Posterior cingulate gyrus (tissue), 11 donors: ENCODE measurements at regions not wholly inside any gene's neighbourhood (a gene's known extent, or its start where the extent isn't known, plus 50 kb on each side); places are given as distances from the start of the nearest gene placed in this dataset.
A peak's percentile ranks its signal among the peaks of the same experiment; 100 is the strongest.
"Not testable (repeated sequence)": the region's sequence is repeated elsewhere in the genome, so short reads cannot be mapped to it uniquely, and the experiment has no call there.

Experiments used
- DNase-seq, 10 donors: peaks; one replicate each; pipeline versions ENCODE4 v3.0.0 to v3.0.0-alpha.2; 2020 to 2021; ENCODE audit warnings: mixed read lengths in 3 of 10
- intact Hi-C: fragments of 100-400 bp; cut with DNase I; formaldehyde crosslinking; loops from one replicate; pipeline ENCODE4 v1.15.1; 2023

DNA sequence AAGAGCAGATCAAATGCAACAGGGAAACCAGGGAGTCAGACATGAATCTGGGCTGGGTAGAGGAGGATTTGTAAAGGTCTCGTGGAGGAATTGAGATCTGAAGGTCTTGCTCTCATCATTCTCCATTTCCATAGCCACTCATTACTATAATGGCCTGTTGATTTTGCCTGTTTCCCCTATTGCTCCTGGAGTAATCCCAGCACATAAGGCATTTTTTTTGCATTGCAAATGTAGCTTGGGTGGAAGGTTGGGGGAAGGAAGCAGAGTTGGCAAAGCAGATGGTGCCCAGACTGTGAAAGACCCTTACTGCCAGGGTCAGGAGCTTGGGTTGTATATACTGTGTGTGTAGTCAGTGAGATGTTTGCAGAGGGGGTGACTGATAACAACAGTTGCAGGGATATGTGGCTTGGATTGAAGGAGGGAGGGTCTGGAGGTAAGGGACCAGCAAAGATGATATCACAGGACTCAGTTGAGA, 116.0 kb downstream of the TTC6 start:
- DNase-seq: no peak
- intact Hi-C loops: no loop called here

DNA sequence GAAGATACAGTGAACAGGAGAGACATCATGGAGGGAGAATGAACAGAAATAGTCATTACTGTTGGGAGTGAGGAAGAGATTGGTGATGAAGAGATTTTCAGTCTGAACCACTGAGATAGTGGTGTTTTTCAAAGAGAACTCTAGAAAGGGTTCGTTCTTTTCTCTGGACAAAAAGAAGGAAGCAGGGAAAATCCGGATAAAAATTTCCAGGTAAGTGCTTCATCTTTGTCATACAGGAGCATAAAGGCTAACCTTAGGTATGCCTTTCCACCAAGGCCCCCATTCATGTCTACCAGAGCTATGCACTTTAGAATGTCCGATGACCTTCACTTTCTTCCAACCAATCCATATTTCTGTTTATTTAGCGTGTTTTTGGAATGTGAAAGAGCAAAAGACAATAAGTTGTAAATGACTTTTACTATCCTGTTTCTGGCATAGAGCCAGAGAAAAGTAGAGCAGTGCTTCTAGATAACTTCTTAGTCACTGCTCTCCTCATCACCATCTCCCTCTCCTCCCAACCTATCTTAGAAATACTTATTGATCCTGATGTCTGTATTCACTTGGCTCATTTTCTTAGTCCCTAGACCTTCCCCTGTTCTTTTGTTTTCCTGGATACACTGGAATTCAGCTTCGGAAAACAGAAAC, 116.5 kb downstream of the TTC6 start:
- no peak for DNase-seq
- intact Hi-C loops: no loop called here

DNA sequence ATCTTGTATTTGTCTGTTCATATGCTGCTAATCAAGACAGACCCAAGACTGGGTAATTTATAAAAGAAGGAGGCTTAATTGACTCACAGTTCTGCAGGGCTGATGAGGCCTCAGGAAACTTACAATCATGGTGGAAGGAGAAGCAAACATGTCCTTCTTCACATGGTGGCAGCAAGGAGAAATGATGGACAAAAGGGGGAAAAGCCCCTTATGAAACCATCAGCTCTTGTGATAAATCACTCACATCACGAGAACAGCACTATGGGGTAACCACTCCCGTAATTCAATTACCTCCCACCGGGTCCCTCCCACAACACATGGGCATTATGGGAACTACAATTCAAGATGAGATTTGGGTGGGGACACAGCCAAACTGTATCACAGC, 117.0 kb downstream of the TTC6 start:
- DNase-seq, intact Hi-C loops: not testable (repeated sequence)

DNA sequence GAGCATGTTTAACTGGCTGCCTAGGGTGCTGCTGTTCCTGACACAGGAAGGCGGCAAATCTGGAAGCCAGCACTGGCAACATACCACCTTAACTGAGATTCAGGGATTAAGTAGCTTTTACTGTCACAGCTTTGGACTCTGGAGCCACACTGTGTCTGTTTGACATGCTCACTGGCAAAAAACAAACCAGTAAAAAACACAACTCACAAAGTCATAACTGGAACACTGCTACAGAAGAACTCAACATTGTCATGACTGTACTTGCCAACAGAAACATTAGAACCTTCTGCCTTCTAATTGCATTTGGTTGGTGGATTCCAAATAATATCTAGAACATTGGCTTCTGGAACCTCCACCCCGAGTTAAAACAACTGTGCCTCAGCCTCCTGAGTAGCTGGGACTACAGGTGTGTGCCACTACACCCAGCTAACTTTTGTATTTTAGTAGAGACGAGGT, 117.6 kb downstream of the TTC6 start:
- intact Hi-C loops: no loop called here
- DNase-seq: no peak

DNA sequence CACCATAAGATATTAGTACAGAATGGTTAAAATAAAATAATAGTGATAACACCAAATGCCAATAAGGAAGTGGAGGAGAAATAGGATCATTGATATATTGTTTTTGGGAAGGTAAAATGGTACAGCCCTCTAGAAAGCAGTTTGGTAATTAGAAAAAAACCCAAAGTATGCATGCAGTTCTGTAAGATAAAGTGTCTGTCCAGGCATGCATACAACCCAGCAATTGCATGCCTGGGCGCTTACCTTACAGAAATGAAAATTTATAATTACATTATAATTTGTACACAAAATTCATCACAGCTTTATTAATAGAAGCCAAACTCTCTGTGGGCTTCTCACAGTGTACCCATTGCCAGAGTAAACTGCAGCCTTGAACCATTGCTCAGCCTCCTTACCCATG, 124.7 kb downstream of the TTC6 start:
- no peak for DNase-seq
- intact Hi-C loops: no loop called here

DNA sequence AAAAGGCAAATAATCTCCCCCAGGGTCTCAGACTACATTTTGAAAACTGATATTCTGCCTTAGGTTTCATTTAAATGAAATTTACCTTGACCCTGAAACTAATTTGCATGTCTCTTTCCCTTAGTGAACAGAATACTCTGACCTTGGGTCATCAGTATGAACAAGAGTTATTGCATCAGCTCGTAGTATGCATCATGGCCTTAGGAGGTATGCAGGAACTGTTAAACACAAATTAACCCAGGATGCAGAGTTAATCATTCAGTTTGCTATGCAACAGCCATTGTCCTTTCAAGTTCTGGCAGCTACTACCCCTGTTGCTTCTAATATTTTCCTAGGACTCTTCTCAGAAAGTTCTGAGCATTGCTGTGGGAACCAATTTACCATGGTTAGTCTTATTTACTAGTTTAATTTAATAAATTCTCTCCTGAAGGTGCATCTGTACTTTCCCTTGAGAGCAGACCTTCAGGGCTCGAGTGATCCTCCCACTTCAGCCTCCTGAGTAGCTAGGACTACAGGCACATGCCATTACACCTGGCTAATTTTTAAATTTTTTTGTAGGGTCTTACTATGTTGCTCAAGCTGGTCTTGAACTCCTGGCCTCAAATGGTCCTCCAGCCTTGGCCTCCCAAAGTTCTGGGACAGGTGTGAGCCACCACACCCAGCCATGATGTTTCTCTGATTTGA, 126.7 kb downstream of the TTC6 start:
- DNase-seq: no peak
- intact Hi-C loops: no loop called here

DNA sequence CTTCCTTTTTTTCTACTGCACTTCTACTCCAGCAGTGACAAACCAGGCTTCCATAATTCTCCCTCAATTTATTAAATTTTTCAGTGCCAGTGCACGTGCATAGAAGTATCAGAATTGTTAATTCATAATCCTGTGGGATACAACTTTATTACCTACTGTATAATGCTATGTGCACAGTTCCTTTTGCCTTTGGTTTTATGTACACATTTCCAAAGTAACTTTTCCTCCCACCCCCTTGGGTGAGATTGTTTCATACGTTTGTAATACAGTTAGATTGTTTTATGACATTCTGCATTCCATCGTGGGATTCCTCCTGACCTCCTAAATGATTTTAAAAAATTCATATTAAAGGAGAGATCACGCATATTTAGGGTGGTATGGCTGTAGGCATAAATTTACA, 128.1 kb downstream of the TTC6 start:
- intact Hi-C loops: no loop called here
- no peak for DNase-seq

GRCh38 chr14:37726708-37727107, 131.3 kb downstream of the TTC6 start:
- intact Hi-C loops: no loop called here
- DNase-seq: no peak

- peak in 1 of 10 donors; percentile 50 for DNase-seq
- intact Hi-C loops: no loop called here
These were observed 133.8 kb downstream of the TTC6 start for GRCh38 chr14:37729218-37729617.

GRCh38 chr14:37731094-37731493, 135.7 kb downstream of the TTC6 start:
- DNase-seq: no peak
- intact Hi-C loops: no loop called here

GRCh38 chr14:37745657-37746056, 150.2 kb downstream of the TTC6 start:
- no peak for DNase-seq
- intact Hi-C loops: no loop called here

- peak in 1 of 10 donors; percentile 64 for DNase-seq
- intact Hi-C loops: no loop called here
These were observed 150.9 kb downstream of the TTC6 start for GRCh38 chr14:37746140-37746832.

GRCh38 chr14:37753459-37753858, 158.0 kb downstream of the TTC6 start:
- intact Hi-C loops: no loop called here
- peak in 2 of 10 donors; percentile 57 to 72 for DNase-seq

GRCh38 chr14:37760275-37760674, 164.8 kb downstream of the TTC6 start:
- intact Hi-C loops: not testable (repeated sequence)
- DNase-seq: peak in 1 of 10 donors; percentile 67

- intact Hi-C loops: no loop called here
- no peak for DNase-seq
These were observed 167.8 kb downstream of the TTC6 start for GRCh38 chr14:37763266-37763665.

- intact Hi-C loops: not testable (repeated sequence)
- peak in 2 of 10 donors; percentile 25 to 75 for DNase-seq
These were observed 176.9 kb downstream of the TTC6 start for GRCh38 chr14:37772283-37772682.

DNA sequence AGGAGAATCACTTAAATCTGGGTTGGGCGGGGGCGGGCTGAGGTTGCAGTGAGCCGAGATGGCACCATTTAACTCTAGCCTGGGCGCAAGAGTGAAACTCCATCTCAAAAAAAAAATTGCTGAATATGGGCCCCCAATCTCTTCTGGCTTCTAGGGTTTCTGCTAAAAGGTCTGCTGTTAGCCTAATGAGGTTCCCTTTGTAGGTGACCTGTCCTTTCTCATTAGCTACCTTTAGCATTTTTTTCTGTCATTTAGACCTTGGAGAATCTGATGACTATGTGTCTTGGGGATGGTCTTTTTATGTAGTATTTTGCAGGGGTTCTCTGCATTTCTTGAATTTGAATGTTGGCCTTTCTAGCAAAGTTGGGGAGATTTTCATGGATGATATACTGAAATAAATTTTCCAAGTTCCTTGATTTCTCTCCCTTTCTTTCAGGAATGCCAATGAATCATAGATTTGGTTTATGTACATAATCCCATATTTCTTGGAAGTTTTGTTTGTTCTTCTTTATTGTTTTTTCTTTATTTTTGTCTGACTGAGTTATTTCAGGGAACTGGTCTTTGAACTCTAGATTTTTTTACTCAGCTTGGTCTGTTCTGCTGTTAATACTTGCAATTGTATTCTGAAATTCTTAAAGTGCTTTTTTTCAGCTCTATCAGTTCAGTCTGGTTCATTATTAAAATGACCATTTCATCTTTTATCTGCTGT, 181.5 kb downstream of the TTC6 start:
- intact Hi-C loops: no loop called here
- DNase-seq: no peak

DNA sequence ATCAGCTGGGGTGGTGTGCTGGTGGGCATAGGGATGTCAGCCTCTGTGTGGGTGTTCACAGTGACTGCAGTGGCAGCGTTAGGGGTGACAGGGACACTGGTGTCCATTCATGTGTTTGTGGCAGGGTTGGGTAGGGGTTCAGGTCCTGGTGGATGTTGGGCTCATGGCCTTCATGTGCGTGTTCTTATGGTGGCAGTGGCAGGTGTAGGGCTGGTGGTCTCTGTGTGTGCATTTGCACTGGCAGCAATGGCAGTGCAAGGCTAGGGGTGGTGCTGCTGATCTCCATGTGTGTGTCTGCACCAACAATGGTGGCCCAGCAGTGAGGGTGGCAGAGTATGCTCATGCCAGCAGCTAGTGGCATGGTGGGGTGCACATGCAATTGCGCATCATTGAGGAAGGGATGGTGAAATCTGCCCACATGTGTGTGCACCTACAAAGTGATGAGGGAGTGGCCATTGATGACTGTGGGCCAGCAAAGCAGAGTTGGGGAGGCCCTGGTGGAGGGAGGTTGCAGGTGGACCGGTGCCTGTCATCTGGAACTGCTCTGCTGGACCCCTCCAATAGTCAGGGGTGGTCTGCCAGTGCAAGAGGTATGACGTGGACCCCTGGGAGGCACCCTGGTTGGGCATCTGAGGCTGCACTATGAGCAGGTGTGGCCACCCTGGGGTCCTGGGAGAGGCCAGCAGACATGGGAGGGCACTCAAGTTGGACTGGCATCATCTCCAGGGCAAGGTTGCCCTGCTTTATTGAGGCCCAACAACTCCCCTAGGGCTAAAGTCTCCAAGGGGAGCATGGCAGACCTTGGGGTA, 182.9 kb downstream of the TTC6 start:
- intact Hi-C loops: no loop called here
- peak in 2 of 10 donors; percentile 57 to 65 for DNase-seq

- no peak for DNase-seq
- intact Hi-C loops: no loop called here
These were observed 184.1 kb downstream of the TTC6 start for GRCh38 chr14:37779480-37779879.

- DNase-seq, intact Hi-C loops: not testable (repeated sequence)
These were observed 185.3 kb downstream of the TTC6 start for GRCh38 chr14:37780731-37781130.
